Neuronal stem cell (in vitro differentiated cells): ENCODE measurements at regions not wholly inside any gene's neighbourhood (a gene's known extent, or its start where the extent isn't known, plus 50 kb on each side); places are given as distances from the start of the nearest gene placed in this dataset.

ENCODE experiments used
- DNase-seq: peaks from one replicate; pipeline ENCODE4 v3.0.0-alpha.2; 2013; ENCODE audit warnings: low spot score
- H2AFZ ChIP-seq: one replicate; pipeline ENCODE4 v1.6.1; 2013; ENCODE audit warnings: mild to moderate bottlenecking, low read length, inconsistent platforms
- H2AK5ac ChIP-seq: 2 replicates; pipeline ENCODE4 v1.6.1; 2013; ENCODE audit warnings: low read depth, mild to moderate bottlenecking, inconsistent platforms, low read length, moderate library complexity, mixed read lengths
- H2BK120ac ChIP-seq: 2 replicates; pipeline ENCODE4 v1.6.1; 2013; ENCODE audit warnings: low read depth, mild to moderate bottlenecking, inconsistent platforms, low read length, moderate library complexity, mixed read lengths
- H2BK12ac ChIP-seq: one replicate; pipeline ENCODE4 v1.6.1; 2013; ENCODE audit warnings: low read length, inconsistent platforms
- H2BK15ac ChIP-seq: 2 replicates; pipeline ENCODE4 v1.6.1; 2013; ENCODE audit warnings: mild to moderate bottlenecking, low read length, inconsistent platforms, mixed read lengths
- H2BK5ac ChIP-seq: one replicate; pipeline ENCODE4 v1.6.1; 2013; ENCODE audit warnings: inconsistent platforms, mild to moderate bottlenecking, low read length, moderate library complexity
- H3K14ac ChIP-seq: one replicate; pipeline ENCODE4 v1.6.1; 2013; ENCODE audit warnings: low read length, inconsistent platforms
- H3K18ac ChIP-seq: 2 replicates; pipeline ENCODE4 v1.6.1; 2013; ENCODE audit warnings: low read length, inconsistent platforms
- H3K23ac ChIP-seq: 2 replicates; pipeline ENCODE4 v1.6.1; 2013; ENCODE audit warnings: low read depth, mild to moderate bottlenecking, mixed read lengths, low read length, inconsistent platforms; ENCODE audit not compliant: poor library complexity
- H3K27ac ChIP-seq: replicated peaks from 3 replicates; pipeline ENCODE4 v1.5.1; 2013; ENCODE audit warnings: low read length, inconsistent platforms
- H3K27me3 ChIP-seq, 3 experiments: 2 replicates each; pipeline ENCODE4 v1.6.1; 2013; ENCODE audit warnings: low read length in 3 of 3, mild to moderate bottlenecking in 2 of 3, inconsistent platforms in 1 of 3, low read depth in 1 of 3, mixed read lengths in 1 of 3, moderate library complexity in 1 of 3; ENCODE audit not compliant: control insufficient read depth in 3 of 3, insufficient read depth in 3 of 3
- H3K36me3 ChIP-seq, 2 donors: replicated peaks in 1 of 2; 2 replicates each; pipeline ENCODE4 v1.6.1; 2013; ENCODE audit warnings: low read length in 2 of 2; ENCODE audit not compliant: control insufficient read depth in 2 of 2, insufficient read depth in 2 of 2
- H3K4ac ChIP-seq: 2 replicates; pipeline ENCODE4 v1.6.1; 2013; ENCODE audit warnings: inconsistent platforms, mild to moderate bottlenecking, low read length, moderate library complexity
- H3K4me1 ChIP-seq, 2 donors: 1 replicate in 1 of 2; 2 replicates in 1 of 2; pipeline ENCODE4 v1.6.1; 2013; ENCODE audit warnings: low read length in 2 of 2, low read depth in 1 of 2; ENCODE audit not compliant: control insufficient read depth in 2 of 2, insufficient read depth in 1 of 2
- H3K4me2 ChIP-seq: one replicate; pipeline ENCODE4 v1.6.1; 2013; ENCODE audit warnings: mild to moderate bottlenecking, low read length, inconsistent platforms; ENCODE audit not compliant: insufficient read depth, poor library complexity, severe bottlenecking
- H3K4me3 ChIP-seq, 2 donors: 2 replicates each; pipeline ENCODE4 v1.5.1; 2013; ENCODE audit warnings: low read length in 2 of 2, mild to moderate bottlenecking in 2 of 2, inconsistent platforms in 1 of 2, moderate library complexity in 1 of 2
- H3K79me1 ChIP-seq: one replicate; pipeline ENCODE4 v1.6.1; 2013; ENCODE audit warnings: low read depth, mild to moderate bottlenecking, inconsistent platforms, low read length, moderate library complexity
- H3K9ac ChIP-seq: one replicate; pipeline ENCODE4 v1.6.1; 2013; ENCODE audit warnings: mild to moderate bottlenecking, low read depth, low read length, inconsistent platforms; ENCODE audit not compliant: poor library complexity
- H3K9me3 ChIP-seq, 2 donors: replicated peaks in 1 of 2; 2 replicates each; pipeline versions ENCODE3 to v1.6.1; 2013; ENCODE audit warnings: low read length in 2 of 2, mild to moderate bottlenecking in 2 of 2, inconsistent platforms in 1 of 2, low read depth in 1 of 2, mixed read lengths in 1 of 2, moderate library complexity in 1 of 2; ENCODE audit not compliant: control insufficient read depth in 2 of 2, insufficient read depth in 1 of 2
- H4K8ac ChIP-seq: one replicate; pipeline ENCODE4 v1.6.1; 2013; ENCODE audit warnings: low read depth, mild to moderate bottlenecking, inconsistent platforms, low read length, moderate library complexity
- H4K91ac ChIP-seq: one replicate; pipeline ENCODE4 v1.6.1; 2013; ENCODE audit warnings: low read length, low read depth, mild to moderate bottlenecking, inconsistent platforms; ENCODE audit not compliant: poor library complexity
- WGBS, 2 donors: extraction: QIAGEN DNeasy Blood & Tissue Kit; methylation state at CpG; one replicate each; pipeline ENCODE4 v1.1.7; 2013; ENCODE audit warnings: missing lambda C conversion rate in 2 of 2, mixed read lengths in 1 of 2; ENCODE audit not compliant: insufficient read length in 2 of 2, insufficient replicate concordance in 1 of 2; ENCODE audit errors: extremely low coverage in 2 of 2; 5-methylcytosine and 5-hydroxymethylcytosine counted together

- WGBS, 2 donors = no CpG with 5 or more reads among the region's 6 CpGs
- H3K14ac ChIP-seq = no peak overlapping the region
- H2BK5ac ChIP-seq = no peak overlapping the region
- no peaks in the 10 kb centered on the region for H3K36me3 ChIP-seq
- no peak overlapping the region for H2BK15ac ChIP-seq
- no peaks in the 10 kb centered on the region for H3K9me3 ChIP-seq
- no peaks in the 10 kb centered on the region for H3K4me1 ChIP-seq
- H3K4ac ChIP-seq = no peak overlapping the region
- no peak overlapping the region for H3K4me2 ChIP-seq
- no peak overlapping the region for H2BK12ac ChIP-seq
- no peak overlapping the region for H4K91ac ChIP-seq
- no peak overlapping the region for H2BK120ac ChIP-seq
- no peaks in the 10 kb centered on the region for H3K27me3 ChIP-seq
- H3K23ac ChIP-seq = no peak overlapping the region
- no peak overlapping the region for H2AK5ac ChIP-seq
- H4K8ac ChIP-seq = no peak overlapping the region
- H2AFZ ChIP-seq = no peak overlapping the region
- H3K9ac ChIP-seq = no peak overlapping the region
- H3K4me3 ChIP-seq = no peak overlapping the region
- no peak for DNase-seq
- H3K18ac ChIP-seq = no peak overlapping the region
- H3K27ac ChIP-seq = no peak overlapping the region
- no peaks in the 10 kb centered on the region for H3K79me1 ChIP-seq
Observed at GRCh38 chr3:26011276-26011675, 221.4 kb downstream of the OXSM start.

- DNase-seq = no peak
- no peak overlapping the region for H3K9ac ChIP-seq
- no peak overlapping the region for H3K18ac ChIP-seq
- H3K4me2 ChIP-seq = no peak overlapping the region
- H2BK12ac ChIP-seq = no peak overlapping the region
- no peak overlapping the region for H3K14ac ChIP-seq
- H3K27ac ChIP-seq = no peak overlapping the region
- no peak overlapping the region for H4K91ac ChIP-seq
- no peak overlapping the region for H4K8ac ChIP-seq
- no peaks in the 10 kb centered on the region for H3K27me3 ChIP-seq
- no peak overlapping the region for H3K4me3 ChIP-seq
- no peak overlapping the region for H3K4ac ChIP-seq
- H3K9me3 ChIP-seq = no peaks in the 10 kb centered on the region
- H3K23ac ChIP-seq = no peak overlapping the region
- H3K36me3 ChIP-seq = no peaks in the 10 kb centered on the region
- no peaks in the 10 kb centered on the region for H3K79me1 ChIP-seq
- H2BK120ac ChIP-seq = no peak overlapping the region
- H2BK15ac ChIP-seq = no peak overlapping the region
- H3K4me1 ChIP-seq = no peaks in the 10 kb centered on the region
- H2AK5ac ChIP-seq = no peak overlapping the region
- H2AFZ ChIP-seq = no peak overlapping the region
- no CpG with 5 or more reads among the region's 3 CpGs for WGBS, 2 donors
- no peak overlapping the region for H2BK5ac ChIP-seq
Observed at GRCh38 chr3:26012241-26012745, 222.4 kb downstream of the OXSM start.

GRCh38 chr3:26015752-26016151 is 225.9 kb downstream of the OXSM start:
- Histone ChIP-seq H3K27ac (no peak overlapping the region), H3K79me1 (no peaks in the 10 kb centered on the region), H2BK15ac (no peak overlapping the region), H3K36me3 (no peaks in the 10 kb centered on the region), H3K4me3 (no peak overlapping the region), H2BK120ac (no peak overlapping the region), H3K18ac (no peak overlapping the region), H3K27me3 (no peaks in the 10 kb centered on the region), H3K4ac (no peak overlapping the region), H4K8ac (no peak overlapping the region), H4K91ac (no peak overlapping the region), H3K9me3 (no peaks in the 10 kb centered on the region), H3K9ac (no peak overlapping the region), H3K4me1 (no peaks in the 10 kb centered on the region), H2BK5ac (no peak overlapping the region), H2AFZ (no peak overlapping the region), H2AK5ac (no peak overlapping the region), H3K4me2 (no peak overlapping the region), H2BK12ac (no peak overlapping the region), H3K14ac (no peak overlapping the region), H3K23ac (no peak overlapping the region)
- no CpG with 5 or more reads among the region's 5 CpGs for WGBS, 2 donors
- no peak for DNase-seq

GRCh38 chr3:26018889-26019288 is 229.0 kb downstream of the OXSM start:
- H3K27me3 ChIP-seq = no peaks in the 10 kb centered on the region
- no peak for DNase-seq
- H3K9me3 ChIP-seq = no peaks in the 10 kb centered on the region
- H3K4ac ChIP-seq = no peak overlapping the region
- no peak overlapping the region for H3K9ac ChIP-seq
- no peak overlapping the region for H4K8ac ChIP-seq
- no CpG with 5 or more reads among the region's 1 CpG for WGBS, 2 donors
- H3K23ac ChIP-seq = no peak overlapping the region
- no peak overlapping the region for H4K91ac ChIP-seq
- no peak overlapping the region for H2BK5ac ChIP-seq
- H3K4me3 ChIP-seq = no peak overlapping the region
- H3K18ac ChIP-seq = no peak overlapping the region
- H2AFZ ChIP-seq = no peak overlapping the region
- H3K79me1 ChIP-seq = no peaks in the 10 kb centered on the region
- H3K27ac ChIP-seq = no peak overlapping the region
- no peak overlapping the region for H2BK15ac ChIP-seq
- H2BK120ac ChIP-seq = no peak overlapping the region
- H2AK5ac ChIP-seq = no peak overlapping the region
- H2BK12ac ChIP-seq = no peak overlapping the region
- H3K14ac ChIP-seq = no peak overlapping the region
- H3K36me3 ChIP-seq = no peaks in the 10 kb centered on the region
- no peak overlapping the region for H3K4me2 ChIP-seq
- H3K4me1 ChIP-seq = no peaks in the 10 kb centered on the region
